G401.6 (cell line): ENCODE measurements at regions not wholly inside any gene's neighbourhood (a gene's known extent, or its start where the extent isn't known, plus 50 kb on each side); places are given as distances from the start of the nearest gene placed in this dataset.
A peak's percentile ranks its signal among the peaks of the same experiment; 100 is the strongest.
"Not testable (repeated sequence)": the region's sequence is repeated elsewhere in the genome, so short reads cannot be mapped to it uniquely, and the experiment has no call there.

ENCODE experiments used
- FAIRE-seq: peaks from 2 replicates; lab custom pipeline; 2012; peaks lifted over from hg19 to GRCh38; lab: Jason Lieb, UNC

DNA sequence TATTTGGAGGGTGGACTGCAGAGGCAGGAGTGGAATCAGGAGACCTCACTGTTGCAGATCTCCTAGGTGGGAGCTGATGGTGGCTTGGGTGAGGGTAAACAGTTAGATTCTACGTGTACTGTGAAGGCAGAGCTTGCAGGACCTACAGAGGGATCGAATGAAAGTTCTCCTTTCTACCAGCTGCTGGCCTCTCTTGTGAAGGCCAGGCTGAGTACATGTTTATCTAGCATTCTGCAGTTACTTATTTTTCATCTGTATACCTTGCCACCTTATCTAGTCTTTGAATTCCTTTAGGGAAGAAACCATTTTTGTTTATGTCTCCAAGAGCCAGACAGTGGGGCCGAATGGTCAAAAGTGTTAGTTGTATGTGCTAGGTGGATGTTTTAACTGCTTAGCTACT is 57.6 kb downstream of the PTTG1 start:
- FAIRE-seq: no peak

DNA sequence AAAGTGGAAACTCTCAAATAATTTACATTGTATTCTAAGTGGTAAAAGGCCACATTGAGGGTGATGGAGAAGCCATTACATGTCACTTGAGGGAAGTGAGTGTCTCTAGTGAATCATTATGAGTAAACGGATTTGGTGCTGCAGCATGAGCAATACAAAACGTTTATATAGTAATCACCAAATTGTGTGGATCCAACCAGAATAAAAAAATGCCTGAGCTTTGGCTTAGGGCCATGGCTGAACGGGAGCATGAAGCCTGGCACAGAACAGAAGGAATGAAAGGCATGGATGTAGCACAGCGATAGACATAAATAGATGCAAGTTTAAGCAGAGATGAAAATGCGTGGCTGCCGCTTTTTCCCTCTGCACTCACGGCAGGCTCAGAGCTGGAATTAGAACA is 58.3 kb downstream of the PTTG1 start:
- no peak for FAIRE-seq

DNA sequence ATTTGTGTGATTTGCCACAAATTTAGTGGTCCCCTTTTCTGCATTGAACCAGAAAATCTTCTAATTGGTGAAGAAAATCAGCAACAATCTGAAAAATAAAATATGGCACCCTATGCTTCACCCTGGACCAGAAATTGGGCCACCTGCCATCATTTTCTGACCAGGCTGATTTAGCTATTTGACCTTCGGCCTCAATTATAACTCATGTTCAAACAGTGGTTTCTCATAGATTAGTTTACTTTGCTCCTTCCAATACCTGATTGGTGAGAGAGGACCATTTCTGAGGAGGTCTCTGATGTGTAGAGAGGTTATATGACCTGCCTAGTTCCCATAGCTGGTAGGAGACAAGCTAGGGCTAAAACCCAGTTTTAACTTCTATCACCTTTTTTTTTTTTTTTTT is 59.0 kb downstream of the PTTG1 start:
- no peak for FAIRE-seq

DNA sequence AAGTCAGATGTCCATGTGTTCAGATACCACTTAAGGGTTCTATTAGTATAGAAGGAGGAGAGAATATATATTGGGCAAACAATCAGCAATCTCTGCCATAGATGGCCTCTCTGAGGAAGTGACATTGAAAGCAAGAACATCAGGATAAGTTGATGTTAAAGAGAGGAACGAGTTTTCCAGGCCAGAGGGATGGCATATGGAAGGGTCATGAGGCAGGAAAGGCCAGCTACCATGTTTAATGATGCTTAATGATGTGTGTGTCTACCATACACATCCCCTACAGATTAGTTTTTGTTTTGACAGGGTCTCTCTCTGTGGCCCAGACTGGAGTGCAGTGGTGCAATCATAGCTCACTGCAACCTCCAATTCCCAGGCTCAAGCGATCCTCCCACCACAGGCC is 63.0 kb downstream of the PTTG1 start:
- no peak for FAIRE-seq

DNA sequence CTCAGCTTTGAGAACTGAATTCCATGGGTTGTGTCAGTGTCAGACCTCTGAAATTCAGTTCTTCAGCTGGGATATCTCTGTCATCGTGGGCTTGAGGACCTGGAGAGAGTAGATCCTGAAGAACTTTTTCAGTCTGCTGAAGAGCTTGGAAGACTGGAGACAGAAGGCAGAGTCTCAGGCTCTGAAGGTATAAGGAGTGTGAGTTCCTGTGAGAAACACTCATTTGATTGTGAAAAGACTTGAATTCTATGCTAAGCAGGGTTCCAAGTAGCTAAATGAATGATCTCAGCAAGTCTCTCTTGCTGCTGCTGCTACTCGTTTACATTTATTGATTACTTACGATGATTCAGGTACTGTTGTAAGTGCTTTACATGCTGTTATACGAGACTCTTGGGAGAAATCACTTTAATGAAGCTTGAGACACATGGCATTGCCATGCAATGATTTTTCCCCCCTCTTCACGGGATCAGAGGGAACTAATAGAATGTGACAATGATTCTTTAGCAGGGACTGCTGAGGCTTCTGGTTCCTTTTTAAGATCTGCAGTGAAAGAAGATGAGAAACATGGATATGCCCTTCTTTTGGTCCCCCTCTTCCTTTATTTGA is 63.8 kb downstream of the PTTG1 start:
- FAIRE-seq: no peak

DNA sequence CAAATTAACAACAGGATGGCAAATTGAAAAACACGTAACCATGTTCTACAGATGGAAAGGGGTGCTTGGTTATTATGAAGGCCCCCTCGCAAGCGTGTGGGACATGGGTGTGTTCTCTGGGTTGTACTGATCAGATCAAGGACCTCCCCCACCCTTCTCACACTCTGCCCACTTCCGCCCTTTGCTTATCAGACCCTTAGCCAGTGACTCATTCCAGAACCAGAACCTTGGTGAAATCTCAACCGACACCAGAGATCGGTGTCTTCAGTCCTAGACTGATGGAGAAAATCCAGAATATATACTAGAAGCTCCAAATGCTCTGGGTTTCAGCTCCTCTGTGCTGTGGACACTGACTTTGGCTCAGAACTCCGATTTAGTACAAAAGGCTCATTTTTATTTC is 64.9 kb downstream of the PTTG1 start:
- no peak for FAIRE-seq

DNA sequence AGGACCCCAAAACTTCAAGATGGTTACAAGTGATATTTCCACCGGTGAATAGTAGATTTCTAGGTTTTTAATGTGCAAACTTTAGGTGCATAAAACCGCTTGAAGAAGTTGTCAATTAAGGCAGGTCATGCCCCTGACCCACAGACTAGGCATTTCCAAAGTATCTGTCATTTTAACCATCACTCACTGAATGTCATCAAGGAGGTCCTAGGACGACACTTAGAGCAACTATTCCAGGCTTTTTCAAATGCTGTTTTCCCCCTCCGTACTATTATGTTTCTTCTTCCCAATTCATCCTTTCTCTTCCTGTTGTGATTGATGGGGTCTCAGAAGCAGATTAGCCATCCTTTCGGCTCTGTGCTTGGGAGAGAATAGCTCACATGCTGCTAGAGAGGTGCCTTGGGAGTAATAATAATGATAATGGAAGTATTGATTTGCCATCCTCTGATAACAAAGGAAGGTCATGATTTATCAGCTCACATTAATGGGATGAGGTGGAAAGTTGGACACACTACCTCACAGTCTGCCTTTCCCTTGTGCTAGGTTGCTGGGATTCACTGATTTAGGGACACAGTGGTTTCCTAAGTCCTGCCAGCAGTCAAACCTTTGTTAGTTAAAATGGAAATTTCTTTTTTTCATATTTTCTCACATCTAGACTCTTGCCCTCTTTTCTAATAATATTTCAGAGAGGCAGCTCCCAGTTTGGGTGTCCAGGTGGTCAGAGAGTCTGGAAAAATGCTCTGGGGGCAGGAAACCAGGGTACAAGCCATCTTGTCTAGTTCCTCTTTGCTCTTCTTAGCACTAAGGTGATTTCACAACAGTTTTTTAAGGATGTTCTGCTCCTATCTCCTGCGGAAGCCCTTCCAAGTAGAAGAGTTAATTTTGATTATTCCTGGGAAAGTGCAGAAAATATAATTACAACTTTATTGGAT is 67.0 kb downstream of the PTTG1 start:
- FAIRE-seq: no peak

DNA sequence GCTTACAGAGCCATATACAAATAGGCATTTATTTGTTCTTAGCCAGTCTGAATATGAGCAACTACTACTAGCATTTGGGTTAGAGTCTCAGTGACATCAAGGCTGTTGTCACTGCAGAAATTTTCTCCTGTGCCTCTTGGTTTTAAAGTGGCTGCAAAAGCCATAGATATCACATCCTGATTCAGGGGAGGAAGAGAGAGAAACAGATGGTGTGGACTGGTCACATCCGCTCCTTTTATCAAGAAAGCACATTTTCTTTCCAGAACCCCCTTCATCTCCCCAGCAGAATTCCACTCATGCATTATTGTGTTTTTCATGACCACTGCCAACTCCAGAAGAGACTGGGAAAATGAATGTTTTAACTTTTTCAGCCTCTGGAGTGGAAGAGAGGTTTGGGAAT is 69.8 kb downstream of the PTTG1 start:
- FAIRE-seq: no peak

DNA sequence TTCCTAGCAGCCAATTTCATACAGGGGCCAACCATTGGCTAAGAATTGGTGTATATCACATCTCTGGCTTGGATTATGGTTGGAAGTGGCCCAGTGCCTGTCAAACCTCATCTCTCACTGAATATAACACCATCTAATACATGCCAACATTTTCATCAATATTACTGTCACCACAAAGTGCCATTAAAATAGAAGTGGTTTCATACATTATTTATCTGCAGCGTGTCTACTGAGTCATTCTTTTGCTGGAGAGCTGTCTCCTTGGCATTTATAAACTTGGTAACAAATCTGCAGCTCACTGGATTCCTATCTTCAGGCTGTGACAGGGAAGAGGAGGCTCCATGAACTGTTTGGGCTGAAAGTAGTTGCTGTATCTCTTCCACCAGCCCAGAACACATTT is 70.9 kb downstream of the PTTG1 start:
- FAIRE-seq: no peak

DNA sequence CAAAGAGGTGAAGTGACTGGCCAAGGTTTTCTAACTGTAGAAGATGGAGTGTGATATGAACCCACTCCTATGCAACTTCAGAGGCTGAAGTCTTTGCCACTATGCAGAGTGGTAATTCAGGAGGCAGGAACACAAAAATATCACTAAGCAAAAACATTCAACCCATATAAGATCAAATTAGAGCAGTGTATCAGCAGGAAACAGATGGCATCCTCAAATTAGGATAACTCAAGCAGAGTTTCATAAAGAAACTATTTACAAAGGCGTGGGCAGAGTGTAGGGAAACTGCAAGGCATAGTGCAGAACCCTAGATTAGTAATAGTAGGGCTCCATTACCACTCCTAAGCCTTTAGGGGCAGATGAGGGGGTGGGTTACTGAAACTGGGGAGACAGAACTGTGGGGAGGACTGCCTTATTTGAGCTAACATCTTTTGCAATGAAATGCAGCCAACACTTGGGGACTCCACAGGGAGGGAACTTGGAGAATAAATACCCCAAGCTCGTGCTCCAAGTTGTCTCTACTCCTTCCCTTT is 72.2 kb downstream of the PTTG1 start:
- FAIRE-seq: no peak

DNA sequence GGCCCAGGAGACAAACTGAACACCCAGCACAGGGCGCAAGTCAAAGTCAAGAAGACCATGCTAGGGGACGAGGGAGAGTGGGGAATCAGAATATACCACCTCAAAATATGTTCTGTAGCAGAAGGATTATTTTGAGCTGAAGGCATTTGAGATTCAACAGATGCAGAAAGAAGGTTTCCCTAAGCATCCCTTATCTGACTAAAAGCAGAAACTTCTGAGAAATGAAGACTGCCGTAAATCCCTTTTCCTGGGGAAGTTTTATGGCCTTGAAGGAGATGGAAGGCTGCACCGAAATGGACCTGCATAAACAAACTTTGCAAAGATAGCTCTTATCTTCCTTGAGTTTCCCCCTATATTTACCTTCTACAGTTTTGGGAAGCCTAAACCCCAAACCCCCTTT is 72.8 kb downstream of the PTTG1 start:
- FAIRE-seq: no peak

DNA sequence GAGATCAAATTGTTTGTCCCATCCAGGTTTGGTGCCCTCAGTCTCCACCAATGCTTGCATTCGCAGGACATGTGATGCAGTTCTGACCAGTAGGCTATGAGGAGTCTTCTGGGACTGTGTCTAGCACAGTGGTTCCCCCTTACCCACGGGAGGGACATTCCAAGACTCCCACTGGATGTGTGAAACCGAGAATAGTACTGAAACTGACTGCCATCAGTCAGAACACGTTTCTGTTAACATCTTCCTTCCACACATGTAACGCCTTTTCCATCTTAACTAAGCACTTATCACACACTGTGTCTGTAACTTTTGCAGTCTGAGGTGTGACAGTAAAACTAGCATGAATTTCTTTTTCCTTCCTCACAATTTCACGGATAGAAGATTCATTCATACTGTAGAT is 74.7 kb downstream of the PTTG1 start:
- FAIRE-seq: no peak

DNA sequence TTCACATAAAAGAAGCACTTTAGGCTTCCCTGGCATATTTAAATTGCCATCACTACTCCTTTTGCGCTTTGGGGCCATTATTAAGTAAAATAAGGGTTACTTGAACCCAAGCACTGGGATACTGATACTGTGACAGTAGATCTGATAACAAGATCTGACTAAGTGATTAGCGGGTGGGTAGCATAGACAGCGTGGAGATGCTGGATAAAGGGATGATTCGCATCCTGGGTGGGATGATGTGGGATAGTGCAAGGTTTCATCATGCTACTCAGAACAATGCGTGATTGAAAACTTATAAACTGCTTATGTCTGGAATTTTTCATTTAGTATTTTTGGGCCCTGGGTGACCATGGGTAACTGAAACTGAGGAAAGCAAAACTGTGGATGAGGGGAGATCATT is 75.1 kb downstream of the PTTG1 start:
- FAIRE-seq: no peak

DNA sequence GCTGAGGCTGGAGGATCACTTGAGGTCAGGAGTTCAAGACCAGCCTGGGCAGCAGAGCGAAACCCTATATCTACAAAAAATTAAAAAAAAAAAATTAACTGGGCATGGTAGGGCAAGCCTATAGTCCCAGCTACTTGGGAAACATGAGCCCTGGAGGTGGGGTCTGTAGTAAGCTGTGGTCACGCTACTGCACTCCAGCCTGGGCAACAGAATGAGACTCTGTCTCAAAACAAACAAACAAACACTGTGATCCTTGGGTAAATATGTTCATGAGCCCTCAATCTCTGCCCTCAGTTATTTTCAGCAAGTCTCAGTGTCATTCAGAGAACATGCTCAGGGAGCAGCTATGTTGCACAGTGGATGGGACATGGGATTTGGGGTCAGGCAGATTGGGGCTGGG is 76.2 kb downstream of the PTTG1 start:
- no peak for FAIRE-seq

DNA sequence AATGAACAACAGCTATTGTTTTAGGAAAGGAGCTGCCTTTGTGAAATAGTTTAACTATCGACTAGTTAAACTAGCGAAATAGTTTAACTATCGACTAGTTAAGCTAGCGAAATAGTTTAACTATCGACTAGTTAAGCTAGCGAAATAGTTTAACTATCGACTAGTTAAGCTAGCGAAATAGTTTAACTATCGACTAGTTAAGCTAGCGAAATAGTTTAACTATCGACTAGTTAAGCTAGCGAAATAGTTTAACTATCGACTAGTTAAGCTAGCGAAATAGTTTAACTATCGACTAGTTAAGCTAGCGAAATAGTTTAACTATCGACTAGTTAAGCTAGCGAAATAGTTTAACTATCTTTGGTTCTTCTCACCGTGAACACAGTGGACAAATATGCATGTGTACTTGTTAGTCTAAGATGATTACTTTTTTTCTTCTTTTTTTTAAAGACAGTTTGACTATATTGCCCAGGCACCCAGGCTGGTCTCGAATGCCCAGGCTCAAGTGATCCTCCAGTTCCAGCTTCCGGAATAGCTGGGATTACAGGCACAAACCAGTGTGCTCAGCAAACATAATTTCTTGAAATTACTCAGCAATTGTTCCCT is 76.9 kb downstream of the PTTG1 start:
- FAIRE-seq: not testable (repeated sequence)

DNA sequence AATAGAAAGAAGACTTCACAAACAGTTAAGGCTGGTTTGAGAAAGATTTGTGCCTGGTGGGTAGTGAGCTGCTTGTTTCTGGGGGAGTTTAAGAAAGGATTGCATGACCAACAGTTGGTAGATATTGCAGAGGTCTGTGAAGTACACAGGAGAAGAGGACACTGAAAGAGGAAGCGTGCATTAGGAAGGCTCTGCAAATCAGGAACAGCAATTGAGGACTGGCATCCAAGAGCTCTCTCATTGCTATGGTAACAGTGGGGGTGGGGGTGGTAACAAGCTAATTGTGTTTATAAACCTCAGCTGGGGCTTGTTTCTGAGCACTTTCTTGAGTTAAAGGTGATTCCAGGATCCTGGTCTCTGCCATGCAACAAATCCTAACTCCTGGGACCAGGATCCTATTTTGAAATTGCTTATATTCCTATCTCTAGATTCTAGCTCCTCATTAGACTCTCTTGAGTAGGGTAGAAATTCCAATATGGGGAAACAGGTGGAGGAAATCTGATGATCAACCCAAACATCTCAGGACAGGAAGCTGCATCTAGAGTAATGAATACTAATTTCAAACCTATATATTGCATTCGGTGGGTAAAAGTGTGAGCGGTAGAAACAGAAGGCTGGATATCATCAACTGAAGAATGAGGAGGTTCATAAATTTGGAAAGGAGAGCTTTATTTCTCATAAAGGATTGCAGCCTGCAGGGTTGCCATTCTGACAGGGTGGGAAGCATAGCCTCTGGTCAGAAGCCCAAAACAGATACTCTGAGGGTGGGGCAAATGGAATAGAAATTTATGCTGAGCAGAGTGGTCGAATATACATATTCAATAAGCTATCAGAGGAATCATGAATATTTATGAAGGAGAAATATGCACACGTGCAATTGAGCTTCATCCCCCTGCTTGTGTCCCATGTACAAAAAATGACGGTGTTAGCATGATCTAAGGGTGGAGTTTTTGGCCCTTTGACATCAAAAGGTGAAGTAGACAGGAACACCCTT is 79.4 kb downstream of the PTTG1 start:
- no peak for FAIRE-seq

DNA sequence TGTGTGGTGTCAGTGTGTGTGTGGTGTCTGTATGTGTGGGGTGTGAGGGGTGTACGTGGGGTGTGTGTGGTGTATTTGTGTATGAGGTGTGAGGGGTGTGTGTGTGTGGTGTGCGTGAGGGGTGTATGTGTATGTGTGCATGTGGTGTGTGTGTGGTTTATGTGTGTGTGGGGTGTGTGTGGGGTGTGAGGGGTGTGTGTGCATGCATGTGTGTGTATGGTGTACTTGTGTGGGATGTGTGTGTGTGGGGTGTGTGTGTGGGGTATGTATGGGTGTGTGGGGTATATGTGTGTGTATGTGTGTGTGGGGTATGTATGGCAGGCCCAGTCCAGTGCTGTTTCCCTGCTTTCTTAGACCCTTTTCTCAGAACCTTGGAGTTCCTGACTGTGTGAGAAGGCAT is 83.3 kb downstream of the PTTG1 start:
- no peak for FAIRE-seq

DNA sequence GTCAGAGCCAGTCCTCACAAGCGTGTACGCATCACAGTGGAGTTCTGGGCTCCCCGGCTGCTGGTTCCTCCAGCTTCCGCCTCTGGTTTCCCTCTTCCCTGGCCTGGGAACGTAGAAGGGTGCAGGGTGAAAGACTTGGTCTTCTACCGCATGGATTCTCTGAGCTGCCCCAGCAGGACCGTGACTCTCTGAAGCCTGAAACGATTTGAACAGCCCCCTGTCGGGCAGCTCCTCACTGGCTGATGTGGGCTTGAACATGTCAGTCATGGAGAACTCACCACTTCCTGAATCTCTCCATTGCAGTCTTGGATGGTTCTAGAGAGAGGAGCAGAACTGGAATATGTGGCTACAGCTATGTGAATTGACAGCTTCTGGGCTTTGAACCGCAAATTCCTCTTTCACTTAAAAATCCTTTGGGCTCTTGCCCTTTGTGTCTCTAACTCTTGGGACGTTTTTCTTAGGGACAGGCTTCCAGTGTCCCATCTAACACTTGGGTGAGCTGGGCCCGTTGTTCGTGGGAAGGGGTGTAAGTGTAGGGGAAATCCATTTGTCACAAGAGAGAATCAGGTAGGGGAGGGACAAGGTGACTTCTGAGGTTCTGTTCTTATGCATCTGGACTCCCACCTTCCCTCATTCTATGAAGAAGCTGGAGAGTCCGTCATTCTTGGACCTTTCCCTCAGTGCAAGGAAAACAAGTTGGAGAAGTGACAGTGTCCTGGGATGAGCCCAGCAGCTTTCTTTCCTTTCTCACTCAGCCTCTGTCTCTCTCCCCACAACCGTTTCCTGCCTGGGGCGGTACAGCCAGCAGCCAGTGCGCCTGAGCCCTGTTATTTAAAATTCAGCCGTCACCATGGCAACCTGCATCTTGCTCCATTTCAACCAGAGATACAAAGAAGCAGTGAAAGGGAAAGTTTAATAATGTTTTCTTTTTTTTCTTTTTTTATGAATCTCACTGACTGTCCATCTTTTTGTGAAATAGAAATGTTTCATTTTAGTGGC is 84.7 kb downstream of the PTTG1 start:
- FAIRE-seq: no peak

DNA sequence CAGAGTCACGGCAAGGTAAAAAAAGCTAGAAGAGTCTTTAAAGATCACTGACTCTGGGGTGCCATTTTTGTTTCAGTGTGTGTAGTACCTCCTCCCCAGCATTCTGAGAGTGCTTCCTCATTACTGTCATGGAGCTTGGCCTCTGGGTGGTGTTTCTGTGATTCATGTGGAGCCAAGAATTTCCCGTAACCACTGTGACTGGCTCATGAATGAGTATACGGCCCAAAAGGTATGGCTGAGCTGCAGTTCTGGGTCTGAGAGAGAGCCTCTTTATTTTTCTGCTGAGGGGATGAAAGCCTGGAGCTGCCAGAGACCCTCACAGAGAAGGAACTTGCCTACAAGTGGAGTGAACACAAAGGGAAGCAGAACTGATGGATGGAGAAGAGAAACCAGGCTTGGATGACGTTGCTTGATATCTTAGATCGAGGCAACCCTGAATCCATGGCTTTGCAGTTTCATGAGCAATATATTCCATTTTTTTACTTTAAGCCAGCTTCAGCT is 85.6 kb downstream of the PTTG1 start:
- FAIRE-seq: no peak

DNA sequence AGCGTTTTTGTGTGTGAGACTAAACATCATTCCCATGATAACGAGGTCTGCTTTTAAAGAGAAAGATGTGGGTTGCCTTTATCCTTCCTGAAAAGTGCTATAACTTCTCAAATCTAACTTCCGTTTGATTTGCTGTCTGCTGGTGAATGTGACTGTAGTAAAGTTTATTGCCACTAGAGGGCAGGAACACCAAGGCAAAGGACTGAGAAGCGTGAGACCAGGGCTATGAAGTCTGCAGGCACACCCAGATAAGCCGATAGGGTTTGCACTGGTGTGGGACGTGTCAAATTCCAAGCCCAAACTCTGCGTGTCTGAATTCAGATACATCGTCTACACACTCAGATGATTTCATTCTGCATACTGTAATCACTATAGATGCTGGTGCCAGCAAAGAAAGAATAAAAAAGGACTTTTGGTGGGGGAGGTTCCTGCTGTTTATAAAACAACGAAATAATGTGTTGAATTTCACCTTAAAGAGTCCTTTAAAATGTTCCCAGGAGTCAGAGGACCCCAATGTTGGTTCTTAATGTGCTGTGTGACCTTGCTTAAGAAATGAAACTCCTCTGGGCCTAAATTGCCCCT is 87.2 kb downstream of the PTTG1 start:
- peak; percentile 59 for FAIRE-seq
